GM15510 (cell line): ENCODE measurements at regions not wholly inside any gene's neighbourhood (a gene's known extent, or its start where the extent isn't known, plus 50 kb on each side); places are given as distances from the start of the nearest gene placed in this dataset.

ENCODE experiments used
- POLR2A ChIP-seq: IDR thresholded peaks from 3 replicates; pipeline ENCODE4 v1.6.1; 2011; ENCODE audit warnings: borderline replicate concordance; ENCODE audit not compliant: insufficient read length; ENCODE audit errors: extremely low read depth

- no peak for TF ChIP-seq POLR2A
Measured at GRCh38 chr3:23682646-23683045, 123.1 kb upstream of the UBE2E1 start.

- no peak for TF ChIP-seq POLR2A
Measured at GRCh38 chr3:23685541-23686258, 120.1 kb upstream of the UBE2E1 start.

- TF ChIP-seq POLR2A, result no peak
Measured at GRCh38 chr3:23686519-23686918, 119.2 kb upstream of the UBE2E1 start.

- no peak for TF ChIP-seq POLR2A
Measured at GRCh38 chr3:23691357-23691895, 114.3 kb upstream of the UBE2E1 start.

- no peak for TF ChIP-seq POLR2A
Measured at GRCh38 chr3:23696842-23697241, 108.9 kb upstream of the UBE2E1 start.

GRCh38 chr3:23697416-23697815 lies 108.3 kb upstream of the UBE2E1 start:
- no peak for TF ChIP-seq POLR2A

- TF ChIP-seq POLR2A, result no peak
Measured at GRCh38 chr3:23698652-23699313, 107.0 kb upstream of the UBE2E1 start.

GRCh38 chr3:23700616-23701015 lies 105.1 kb upstream of the UBE2E1 start:
- TF ChIP-seq POLR2A, result no peak

GRCh38 chr3:23701716-23702597 lies 103.8 kb upstream of the UBE2E1 start:
- TF ChIP-seq POLR2A, result no peak

GRCh38 chr3:23704298-23704697 lies 101.5 kb upstream of the UBE2E1 start:
- no peak for TF ChIP-seq POLR2A

- TF ChIP-seq POLR2A, result no peak
Measured at GRCh38 chr3:23706111-23706510, 99.6 kb upstream of the UBE2E1 start.

- no peak for TF ChIP-seq POLR2A
Measured at GRCh38 chr3:23709987-23710386, 95.8 kb upstream of the UBE2E1 start.

GRCh38 chr3:23710555-23710954 lies 95.2 kb upstream of the UBE2E1 start:
- TF ChIP-seq POLR2A, result no peak

- TF ChIP-seq POLR2A, result no peak
Measured at GRCh38 chr3:23711916-23712494, 93.8 kb upstream of the UBE2E1 start.
